HG03039 (cell line): ENCODE measurements at regions not wholly inside any gene's neighbourhood (a gene's known extent, or its start where the extent isn't known, plus 50 kb on each side); places are given as distances from the start of the nearest gene placed in this dataset.
"Not testable (repeated sequence)": the region's sequence is repeated elsewhere in the genome, so short reads cannot be mapped to it uniquely, and the experiment has no call there.

Experiments used
- ATAC-seq: cut with Tn5 transposase; IDR thresholded peaks from one replicate; pipeline ENCODE4 v1.9.1; 2021; ENCODE audit warnings: mild to moderate bottlenecking, moderate library complexity; ENCODE audit not compliant: unreplicated experiment

- no peak for ATAC-seq
Measured at GRCh38 chr4:97140545-97140944, 1002.7 kb downstream of the STPG2 start.

DNA sequence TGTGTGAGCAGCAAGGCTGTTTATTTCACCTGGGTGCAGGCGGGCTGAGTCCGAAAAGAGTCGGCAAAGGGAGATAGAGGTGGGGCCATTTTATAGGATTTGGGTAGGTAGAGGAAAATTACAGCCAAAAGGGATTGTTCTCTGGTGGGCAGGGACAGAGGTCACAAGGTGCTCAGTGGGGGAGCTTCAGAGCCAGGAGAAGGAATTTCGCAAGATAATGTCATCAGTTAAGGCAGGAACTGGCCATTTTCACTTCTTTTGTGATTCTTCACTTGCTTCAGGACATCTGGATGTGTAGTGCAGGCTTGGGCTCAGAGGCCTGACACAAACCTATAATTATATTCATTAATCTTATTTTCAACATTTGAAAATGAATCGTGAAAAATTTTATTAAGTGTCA lies 1001.9 kb downstream of the STPG2 start:
- ATAC-seq, result not testable (repeated sequence)

DNA sequence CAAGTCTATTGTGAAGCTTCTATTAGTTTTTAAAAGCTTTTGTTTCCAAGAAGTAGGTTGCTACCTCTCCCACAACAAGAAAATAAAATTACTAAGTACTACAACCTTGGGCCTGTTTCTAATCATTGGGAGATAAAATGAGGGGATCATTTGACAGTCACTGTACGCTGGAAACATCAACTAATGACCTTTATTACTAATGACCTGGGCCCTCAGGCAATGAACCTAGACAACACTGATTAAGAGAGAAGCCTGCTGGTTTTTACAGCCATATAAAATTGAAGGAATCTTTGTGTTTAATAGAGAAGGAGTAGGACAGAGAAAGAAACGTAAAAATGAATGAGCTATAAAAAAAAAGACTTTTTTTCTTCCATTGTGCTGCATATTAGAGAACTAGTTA lies 1000.9 kb downstream of the STPG2 start:
- ATAC-seq, result no peak

- no peak for ATAC-seq
Measured at GRCh38 chr4:97142893-97143292, 1000.4 kb downstream of the STPG2 start.

- no peak for ATAC-seq
Measured at GRCh38 chr4:97144199-97144598, 999.1 kb downstream of the STPG2 start.

DNA sequence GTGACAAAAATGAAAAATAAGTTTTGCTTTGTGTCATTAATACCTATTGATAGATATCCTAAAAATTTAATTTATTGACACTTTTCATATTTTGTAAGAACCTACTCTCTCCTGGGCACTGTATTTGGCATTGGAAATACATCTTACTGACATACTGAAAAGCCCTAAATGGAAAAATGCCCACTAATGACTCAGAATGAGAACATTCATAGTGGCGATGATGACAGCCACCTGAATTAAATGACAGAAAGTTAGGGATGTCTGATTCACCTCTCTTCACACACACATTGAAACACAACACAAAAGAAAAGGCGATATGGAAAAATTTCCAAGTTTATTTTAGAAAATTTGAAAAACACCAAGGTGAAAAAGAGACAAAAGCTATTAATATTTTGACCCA lies 992.3 kb downstream of the STPG2 start:
- ATAC-seq, result no peak

GRCh38 chr4:97152149-97152548 lies 991.1 kb downstream of the STPG2 start:
- no peak for ATAC-seq

DNA sequence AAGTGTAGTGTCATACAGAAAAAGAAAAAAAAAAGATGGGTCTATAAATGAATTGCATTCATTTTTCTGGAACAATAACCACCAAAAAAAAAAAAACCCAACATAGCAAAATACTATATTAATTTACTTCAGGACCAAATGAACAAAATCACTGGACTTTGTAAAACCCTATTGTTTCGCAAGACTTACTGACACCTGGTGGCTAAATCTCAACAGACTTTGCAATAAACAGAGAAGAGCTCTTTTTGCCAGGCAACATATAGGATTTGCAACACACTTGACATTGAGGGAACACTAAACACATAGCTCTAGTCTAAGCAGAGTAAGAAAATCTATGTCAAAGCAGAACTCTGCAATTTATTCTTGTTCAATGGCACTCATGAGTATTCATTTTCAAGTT lies 990.2 kb downstream of the STPG2 start:
- no peak for ATAC-seq

GRCh38 chr4:97159625-97160024 lies 983.7 kb downstream of the STPG2 start:
- ATAC-seq, result no peak

DNA sequence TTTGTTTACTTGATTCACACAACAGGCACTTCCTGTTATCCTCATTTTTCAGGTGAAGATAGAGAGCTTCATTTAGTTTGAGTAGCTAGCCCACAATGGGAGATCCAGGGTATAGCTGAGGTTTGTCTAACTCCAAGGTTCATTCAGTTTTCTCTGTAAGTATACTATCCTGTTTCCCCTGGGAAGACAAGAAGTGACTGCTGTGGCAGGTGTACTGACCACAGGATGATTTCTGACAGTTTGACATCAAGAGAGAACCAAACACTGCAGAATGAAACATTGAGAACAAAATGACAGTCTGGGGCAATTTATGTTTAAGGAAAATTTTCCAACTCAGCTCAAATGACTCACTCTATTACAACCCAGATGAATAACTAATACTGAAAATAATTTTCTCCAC lies 958.0 kb downstream of the STPG2 start:
- ATAC-seq, result no peak

- ATAC-seq, result no peak
Measured at GRCh38 chr4:97197106-97197505, 946.2 kb downstream of the STPG2 start.

DNA sequence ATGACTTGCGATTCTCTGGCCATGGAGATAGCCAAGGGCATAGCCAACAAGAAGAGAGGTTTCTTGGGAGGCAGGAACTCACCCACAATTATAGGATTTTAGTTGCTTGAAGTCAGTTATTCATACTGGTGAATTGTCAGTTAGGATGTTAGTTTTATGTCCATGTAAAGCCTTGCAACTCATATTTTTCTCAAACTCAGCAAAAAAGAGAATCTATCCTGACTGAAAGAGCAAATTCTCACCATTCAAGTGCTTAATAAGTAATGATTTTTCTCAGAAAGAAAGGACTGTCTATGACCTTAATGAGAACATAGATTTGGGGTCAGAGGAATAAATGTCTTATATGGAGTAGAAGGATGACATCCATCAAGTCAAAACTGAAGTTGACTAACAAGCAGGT lies 934.5 kb downstream of the STPG2 start:
- ATAC-seq, result no peak

DNA sequence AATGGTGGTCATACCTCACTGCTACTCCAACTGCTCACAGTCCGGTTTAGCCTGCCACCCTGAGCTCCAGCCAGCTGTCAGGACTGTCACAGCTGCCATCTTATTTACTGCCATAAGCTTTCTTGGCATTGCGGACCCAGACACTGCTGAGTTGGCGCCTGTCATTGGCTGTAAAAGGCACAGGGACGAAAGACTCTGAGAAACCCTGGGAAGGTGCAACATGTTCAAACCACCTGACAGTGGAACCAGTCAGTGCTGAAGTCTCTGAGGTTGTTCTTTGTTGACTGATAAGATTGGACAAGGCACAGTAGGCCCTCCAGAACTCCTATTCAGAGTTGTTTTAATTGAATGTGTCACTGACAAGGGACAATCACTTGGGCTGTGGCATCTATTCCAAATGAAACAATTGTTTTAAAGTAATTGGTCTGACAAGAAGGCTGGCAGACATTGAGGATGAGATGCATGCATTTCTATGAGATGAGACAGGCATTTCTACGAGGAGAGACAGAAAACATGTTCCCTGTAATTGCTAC lies 927.8 kb downstream of the STPG2 start:
- no peak for ATAC-seq

DNA sequence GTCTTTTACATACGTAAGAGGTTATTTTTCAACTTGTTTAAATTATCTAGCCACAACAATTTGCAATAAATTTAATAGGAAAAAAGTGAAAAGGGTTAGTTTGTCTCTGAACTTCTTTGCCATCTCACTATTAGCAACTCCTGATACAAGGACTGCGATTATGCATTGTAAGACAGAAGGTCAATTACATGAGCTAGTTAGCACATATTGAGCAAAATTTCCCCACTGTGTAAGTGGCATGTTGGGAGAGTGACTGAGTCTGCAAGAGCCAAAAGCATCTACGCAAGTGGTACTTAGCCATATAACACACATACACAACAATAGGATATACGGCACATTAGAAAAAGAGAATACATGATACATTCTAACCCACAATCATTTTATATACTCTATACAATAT lies 927.2 kb downstream of the STPG2 start:
- no peak for ATAC-seq

DNA sequence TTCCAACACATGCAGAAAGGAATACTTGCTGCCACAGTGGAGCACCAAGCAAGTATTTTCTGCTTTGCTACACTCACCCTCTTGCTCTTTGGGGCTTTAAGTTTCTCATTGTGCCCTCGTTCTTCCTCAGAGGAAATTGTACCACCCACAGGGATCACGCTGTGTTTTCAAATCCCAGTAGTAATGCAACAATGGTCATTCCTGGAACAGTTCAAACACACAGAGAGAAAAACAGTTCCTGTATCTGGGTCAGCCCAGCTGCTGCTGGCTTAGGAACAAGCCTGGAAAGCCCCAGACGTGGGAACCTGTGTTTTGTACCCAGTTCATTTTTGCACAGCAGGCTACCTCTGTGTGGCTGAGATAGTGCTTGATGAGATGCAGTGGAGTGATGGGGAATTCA lies 907.8 kb downstream of the STPG2 start:
- ATAC-seq, result no peak

- ATAC-seq, result no peak
Measured at GRCh38 chr4:97238956-97239666, 904.2 kb downstream of the STPG2 start.

- ATAC-seq, result no peak
Measured at GRCh38 chr4:97239667-97239997, 903.6 kb downstream of the STPG2 start.

DNA sequence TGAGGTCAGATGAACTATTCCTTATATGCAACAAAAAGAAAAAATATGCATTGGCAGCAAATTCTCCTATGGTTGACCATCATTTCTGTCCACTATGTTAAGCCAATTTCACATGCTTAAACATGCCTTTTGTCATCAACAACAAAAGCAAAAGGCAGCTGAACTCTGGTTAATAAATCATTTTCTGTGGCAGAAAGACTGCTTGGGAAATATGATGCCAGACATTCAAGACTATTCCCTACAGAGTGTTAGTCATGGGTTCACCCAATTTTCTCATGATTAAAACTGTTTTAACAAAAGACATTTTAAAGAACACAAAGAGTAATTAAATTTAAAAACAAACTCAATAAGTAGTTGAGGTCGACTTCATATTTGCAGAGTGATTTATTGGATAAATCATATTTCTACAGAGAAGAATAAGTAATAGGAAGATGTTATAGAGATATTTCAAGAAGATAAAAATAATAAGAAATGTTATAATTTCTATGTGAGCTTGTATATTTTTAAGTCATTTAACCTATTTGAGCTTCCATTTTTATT lies 890.6 kb downstream of the STPG2 start:
- no peak for ATAC-seq

DNA sequence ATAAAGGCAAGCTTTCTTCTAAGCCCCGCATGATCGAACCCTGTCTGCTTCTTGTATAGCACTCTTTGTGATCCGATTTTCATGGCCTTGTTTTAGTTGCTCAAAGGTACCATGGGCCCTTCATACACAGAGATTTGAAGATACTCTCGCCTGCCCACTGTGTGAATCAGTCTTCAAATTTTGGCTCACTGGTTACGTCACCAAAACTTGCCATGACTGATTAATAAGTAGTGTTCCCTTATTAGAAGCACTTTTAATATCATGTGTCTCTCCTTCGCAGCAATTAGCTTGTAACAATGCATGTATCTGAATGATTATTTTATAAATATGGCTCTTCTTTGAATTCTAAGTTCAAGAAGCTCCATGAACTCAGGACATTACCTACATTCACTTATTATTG lies 880.5 kb downstream of the STPG2 start:
- ATAC-seq, result no peak

GRCh38 chr4:97270051-97270450 lies 873.2 kb downstream of the STPG2 start:
- ATAC-seq, result no peak

GRCh38 chr4:97279391-97279790 lies 863.9 kb downstream of the STPG2 start:
- ATAC-seq, result no peak

- no peak for ATAC-seq
Measured at GRCh38 chr4:97300561-97300960, 842.7 kb downstream of the STPG2 start.

DNA sequence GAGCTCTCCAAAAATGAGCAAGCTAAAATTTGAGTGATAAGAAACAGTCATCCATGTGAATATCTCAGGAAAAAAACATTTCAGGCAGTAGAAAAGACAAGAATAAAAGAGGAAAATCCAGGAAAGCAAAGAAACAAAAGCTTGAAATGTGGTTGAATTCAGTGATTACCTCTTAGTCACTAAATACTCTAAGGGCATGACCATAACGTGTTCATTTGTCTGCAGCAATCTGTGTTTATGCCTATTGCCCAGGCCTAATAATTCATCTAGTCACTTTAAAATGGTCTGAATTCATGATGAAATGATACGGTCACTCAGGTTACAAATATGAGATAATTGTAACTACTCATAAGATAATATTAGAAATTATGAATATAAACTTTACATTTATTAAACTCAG lies 837.9 kb downstream of the STPG2 start:
- ATAC-seq, result no peak
